PC-3 (cell line): ENCODE measurements at regions not wholly inside any gene's neighbourhood (a gene's known extent, or its start where the extent isn't known, plus 50 kb on each side); places are given as distances from the start of the nearest gene placed in this dataset.

Experiments
- ATAC-seq: fragments of 200-7000 bp; cut with Tn5 transposase; 2 replicates; pipeline ENCODE4 v1.9.1; 2020; ENCODE audit warnings: mild to moderate bottlenecking, moderate library complexity
- BruUV-seq: library from RNA; stranded (reverse); fragments of 400-500 nt; replicated peaks from 2 replicates; lab custom pipeline; 2021; lab: Mats Ljungman, UMichigan
- CTCF ChIA-PET: fragments of 300-600 bp; sonication (Branson Sonifier 250); formaldehyde crosslinking; loops from one replicate; lab custom pipeline; 2022; ENCODE audit warnings: antibody characterized with exemption; lab: Charles Lee
- POLR2A ChIA-PET: fragments of 300-600 bp; sonication (Branson Sonifier 250); formaldehyde crosslinking; loops from one replicate; lab custom pipeline; 2022; ENCODE audit warnings: antibody characterized with exemption; ENCODE audit not compliant: unreplicated experiment; lab: Charles Lee
- DNase-seq: peaks from one replicate; pipeline ENCODE4 v3.0.0-alpha.2; 2015
- H2AFZ ChIP-seq: fragments of 300-600 bp; sonication (generic); 2 replicates; pipeline ENCODE4 v1.6.0; 2016; ENCODE audit warnings: antibody characterized with exemption, low read length
- H3F3A ChIP-seq: fragments of 300-600 bp; sonication (generic); one replicate; pipeline ENCODE4 v1.6.0; 2017; ENCODE audit warnings: antibody characterized with exemption, low read length, control low read depth, mild to moderate bottlenecking; ENCODE audit not compliant: unreplicated experiment
- H3K27ac ChIP-seq: fragments of 300-600 bp; sonication (generic); 2 replicates; pipeline ENCODE4 v1.5.1; 2016; ENCODE audit warnings: mild to moderate bottlenecking, low read length
- H3K27me3 ChIP-seq: fragments of 300-600 bp; sonication (generic); 2 replicates; pipeline ENCODE4 v1.6.1; 2016; ENCODE audit warnings: low read length, mixed read lengths
- H3K36me3 ChIP-seq: fragments of 300-600 bp; sonication (generic); 2 replicates; pipeline ENCODE4 v1.6.1; 2016; ENCODE audit warnings: low read depth, mixed run types, low read length, mixed read lengths
- H3K4me1 ChIP-seq: fragments of 300-600 bp; sonication (generic); 2 replicates; pipeline ENCODE4 v1.5.1; 2016; ENCODE audit warnings: low read length; ENCODE audit not compliant: insufficient read depth
- H3K4me2 ChIP-seq: fragments of 300-600 bp; sonication (generic); 2 replicates; pipeline ENCODE4 v1.6.0; 2016; ENCODE audit warnings: low read length
- H3K4me3 ChIP-seq: fragments of 300-600 bp; sonication (generic); 2 replicates; pipeline ENCODE4 v1.5.1; 2016; ENCODE audit warnings: mild to moderate bottlenecking, low read length, mixed read lengths
- H3K79me2 ChIP-seq: fragments of 300-600 bp; sonication (generic); 2 replicates; pipeline ENCODE4 v1.6.1; 2017; ENCODE audit warnings: low read length, mixed read lengths
- H3K9ac ChIP-seq: fragments of 300-600 bp; sonication (generic); 2 replicates; pipeline ENCODE4 v1.6.0; 2016; ENCODE audit warnings: mild to moderate bottlenecking, low read length
- H3K9me2 ChIP-seq: fragments of 300-600 bp; sonication (generic); replicated peaks from 2 replicates; pipeline ENCODE4 v1.6.1; 2016; ENCODE audit warnings: mixed run types, low read length, mixed read lengths
- H3K9me3 ChIP-seq: fragments of 300-600 bp; sonication (generic); 2 replicates; pipeline ENCODE4 v1.6.1; 2016; ENCODE audit warnings: low read length, mixed read lengths
- H4K20me1 ChIP-seq: fragments of 300-600 bp; sonication (generic); 2 replicates; pipeline ENCODE4 v1.6.1; 2016; ENCODE audit warnings: low read length, mixed read lengths
- CTCF ChIP-seq: fragments of 300-600 bp; sonication (generic); conservative IDR thresholded peaks from 2 replicates; pipeline ENCODE4 v1.5.1; 2017; ENCODE audit warnings: antibody characterized with exemption, low read depth, mild to moderate bottlenecking, low read length
- EZH2 ChIP-seq: fragments of 300-600 bp; sonication (generic); IDR thresholded peaks from one replicate; pipeline ENCODE4 v1.6.1; 2017; ENCODE audit warnings: antibody characterized with exemption, mild to moderate bottlenecking, low read length; ENCODE audit not compliant: unreplicated experiment
- EZH2phosphoT487 ChIP-seq: fragments of 300-600 bp; sonication (generic); IDR thresholded peaks from 2 replicates; pipeline ENCODE4 v1.6.1; 2018; ENCODE audit warnings: mild to moderate bottlenecking, antibody characterized with exemption, low read length, borderline replicate concordance
- intact Hi-C: fragments of 100-400 bp; cut with micrococcal nuclease; formaldehyde crosslinking; loops from 2 replicates; pipeline ENCODE4 v1.9.0; 2023

GRCh38 chr10:30233186-30233959 is 115.7 kb downstream of the MTPAP start:
- Histone ChIP-seq H2AFZ (no peak overlapping the region), H3K4me3 (no peak overlapping the region), H3F3A (no peaks in the 10 kb centered on the region), H3K36me3 (no peaks in the 10 kb centered on the region), H3K27ac (no peak overlapping the region), H3K4me1 (no peaks in the 10 kb centered on the region), H3K79me2 (no peaks in the 10 kb centered on the region), H3K9ac (no peak overlapping the region), H3K9me2 (no peaks in the 10 kb centered on the region), H3K4me2 (no peak overlapping the region), H4K20me1 (no peaks in the 10 kb centered on the region), H3K27me3 (no peaks in the 10 kb centered on the region), H3K9me3 (no peaks in the 10 kb centered on the region)
- TF ChIP-seq EZH2 (no peak), EZH2phosphoT487 (no peak), CTCF (no peak)
- ChIA-PET POLR2A (no interaction called here), CTCF (interaction anchor here (0.7 kb wide), 1 partner anchor 505 kb away, joined by 3 read pairs; no protein-coding TSS in a partner anchor)
- DNase-seq, result no peak
- no TSS peak for BruUV-seq
- no peak for ATAC-seq
- intact Hi-C loops, result no loop called here

- ATAC-seq (no peak), DNase-seq (no peak)
- Histone ChIP-seq H3K9me3 (no peaks in the 10 kb centered on the region), H3K4me1 (no peaks in the 10 kb centered on the region), H3K27ac (no peak overlapping the region), H3K4me2 (no peak overlapping the region), H2AFZ (no peak overlapping the region), H4K20me1 (no peaks in the 10 kb centered on the region), H3K79me2 (no peaks in the 10 kb centered on the region), H3K27me3 (no peaks in the 10 kb centered on the region), H3K9ac (no peak overlapping the region), H3K36me3 (no peaks in the 10 kb centered on the region), H3K9me2 (no peaks in the 10 kb centered on the region), H3K4me3 (no peak overlapping the region), H3F3A (no peaks in the 10 kb centered on the region)
- ChIA-PET POLR2A (no interaction called here), CTCF (no interaction called here)
- BruUV-seq, result no TSS peak
- TF ChIP-seq CTCF, result no peak
- no peak for TF ChIP-seq EZH2
- no peak for TF ChIP-seq EZH2phosphoT487
- intact Hi-C loops, result no loop called here
Measured at GRCh38 chr10:30231709-30232108, 117.4 kb downstream of the MTPAP start.

GRCh38 chr10:30231071-30231652 is 117.9 kb downstream of the MTPAP start:
- ChIA-PET CTCF (no interaction called here), POLR2A (no interaction called here)
- H2AFZ ChIP-seq, result no peak overlapping the region
- TF ChIP-seq EZH2phosphoT487 (no peak), EZH2 (no peak), CTCF (no peak)
- no peak for ATAC-seq
- H4K20me1 ChIP-seq, result no peaks in the 10 kb centered on the region
- H3K4me3 ChIP-seq, result no peak overlapping the region
- no TSS peak for BruUV-seq
- DNase-seq, result no peak
- no peaks in the 10 kb centered on the region for H3K4me1 ChIP-seq
- H3K9me2 ChIP-seq, result no peaks in the 10 kb centered on the region
- H3K27ac ChIP-seq, result no peak overlapping the region
- no peaks in the 10 kb centered on the region for H3K79me2 ChIP-seq
- intact Hi-C loops, result no loop called here
- no peaks in the 10 kb centered on the region for H3K36me3 ChIP-seq
- no peaks in the 10 kb centered on the region for H3F3A ChIP-seq
- H3K4me2 ChIP-seq, result no peak overlapping the region
- H3K27me3 ChIP-seq, result no peaks in the 10 kb centered on the region
- H3K9me3 ChIP-seq, result no peaks in the 10 kb centered on the region
- H3K9ac ChIP-seq, result no peak overlapping the region
